Breast epithelium (tissue), 3 donors: ENCODE measurements at regions not wholly inside any gene's neighbourhood (a gene's known extent, or its start where the extent isn't known, plus 50 kb on each side); places are given as distances from the start of the nearest gene placed in this dataset.

Source experiments
- POLR2A ChIP-seq: fragments of 450-650 bp; IDR thresholded peaks from one replicate; pipeline ENCODE4 v1.6.1; 2016; ENCODE audit warnings: antibody characterized with exemption, mild to moderate bottlenecking, moderate library complexity
- POLR2AphosphoS5 ChIP-seq, 3 donors: sonication (generic); formaldehyde crosslinking; IDR thresholded peaks; one replicate each; pipeline ENCODE4 v1.6.1; 2017; ENCODE audit warnings: antibody characterized with exemption in 3 of 3
- TF ChIP-seq, protein P1 (sequence below), 3 donors: fragments of 450-650 bp; IDR thresholded peaks; one replicate each; pipeline ENCODE4 v1.5.1; 2016 to 2017; ENCODE audit warnings: antibody characterized with exemption in 3 of 3, mild to moderate bottlenecking in 3 of 3, moderate library complexity in 3 of 3

DNA sequence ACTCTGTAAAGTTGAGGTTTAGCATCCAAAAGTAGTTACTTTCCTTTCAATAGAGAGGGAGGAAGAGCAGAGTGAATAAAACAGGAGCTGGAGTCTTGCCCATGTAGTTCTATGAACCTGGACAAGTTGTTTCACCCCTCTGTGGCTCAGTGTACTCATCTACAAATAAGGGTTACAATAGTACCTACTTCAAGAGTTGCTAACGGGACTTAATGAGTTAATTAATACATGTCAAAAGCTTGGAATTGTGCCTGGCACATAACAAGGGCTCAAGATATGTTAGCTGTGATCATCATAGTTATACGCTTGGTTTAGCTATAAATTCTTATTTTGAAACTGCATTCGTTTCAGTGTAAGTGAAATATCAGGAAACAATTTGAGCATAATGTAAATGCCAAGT lies 388.5 kb upstream of the THBS1 start:
- TF ChIP-seq POLR2A (no peak), POLR2AphosphoS5 (IDR thresholded peaks at IDR 0.05) (no peak)
- TF ChIP-seq, protein P1, sequence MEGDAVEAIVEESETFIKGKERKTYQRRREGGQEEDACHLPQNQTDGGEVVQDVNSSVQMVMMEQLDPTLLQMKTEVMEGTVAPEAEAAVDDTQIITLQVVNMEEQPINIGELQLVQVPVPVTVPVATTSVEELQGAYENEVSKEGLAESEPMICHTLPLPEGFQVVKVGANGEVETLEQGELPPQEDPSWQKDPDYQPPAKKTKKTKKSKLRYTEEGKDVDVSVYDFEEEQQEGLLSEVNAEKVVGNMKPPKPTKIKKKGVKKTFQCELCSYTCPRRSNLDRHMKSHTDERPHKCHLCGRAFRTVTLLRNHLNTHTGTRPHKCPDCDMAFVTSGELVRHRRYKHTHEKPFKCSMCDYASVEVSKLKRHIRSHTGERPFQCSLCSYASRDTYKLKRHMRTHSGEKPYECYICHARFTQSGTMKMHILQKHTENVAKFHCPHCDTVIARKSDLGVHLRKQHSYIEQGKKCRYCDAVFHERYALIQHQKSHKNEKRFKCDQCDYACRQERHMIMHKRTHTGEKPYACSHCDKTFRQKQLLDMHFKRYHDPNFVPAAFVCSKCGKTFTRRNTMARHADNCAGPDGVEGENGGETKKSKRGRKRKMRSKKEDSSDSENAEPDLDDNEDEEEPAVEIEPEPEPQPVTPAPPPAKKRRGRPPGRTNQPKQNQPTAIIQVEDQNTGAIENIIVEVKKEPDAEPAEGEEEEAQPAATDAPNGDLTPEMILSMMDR (IDR thresholded peaks at IDR 0.05), result no peak
